ENCODE measurements at regions not wholly inside any gene's neighbourhood (a gene's known extent, or its start where the extent isn't known, plus 50 kb on each side); places are given as distances from the start of the nearest gene placed in this dataset.

DNA sequence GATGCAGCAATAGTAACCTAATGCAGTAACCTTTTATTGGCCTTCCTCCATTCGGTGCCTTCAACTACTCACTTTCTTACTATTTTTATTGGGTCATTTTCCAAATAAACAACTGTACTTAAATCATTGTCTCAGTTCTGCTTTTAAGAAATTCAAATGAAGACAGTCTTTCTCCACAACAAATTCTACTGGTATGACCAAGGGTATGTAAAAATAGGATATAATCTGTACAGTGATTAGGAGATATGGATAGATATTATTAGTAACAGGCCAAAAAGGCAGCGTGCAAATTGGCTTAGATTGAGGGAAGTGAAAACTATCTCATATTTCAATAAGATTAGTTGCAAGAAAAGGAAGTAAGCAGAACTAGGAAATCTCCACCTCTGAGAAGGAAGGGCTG is 177.4 kb upstream of the PPP1R2C start:
- no peak for DNase-seq (ENCODE audit: extremely low read depth, low read depth)
- H3K4me3 ChIP-seq (replicated peaks; ENCODE audit: low read depth, low read length): no peak overlapping the region
- TF ChIP-seq, protein P1, sequence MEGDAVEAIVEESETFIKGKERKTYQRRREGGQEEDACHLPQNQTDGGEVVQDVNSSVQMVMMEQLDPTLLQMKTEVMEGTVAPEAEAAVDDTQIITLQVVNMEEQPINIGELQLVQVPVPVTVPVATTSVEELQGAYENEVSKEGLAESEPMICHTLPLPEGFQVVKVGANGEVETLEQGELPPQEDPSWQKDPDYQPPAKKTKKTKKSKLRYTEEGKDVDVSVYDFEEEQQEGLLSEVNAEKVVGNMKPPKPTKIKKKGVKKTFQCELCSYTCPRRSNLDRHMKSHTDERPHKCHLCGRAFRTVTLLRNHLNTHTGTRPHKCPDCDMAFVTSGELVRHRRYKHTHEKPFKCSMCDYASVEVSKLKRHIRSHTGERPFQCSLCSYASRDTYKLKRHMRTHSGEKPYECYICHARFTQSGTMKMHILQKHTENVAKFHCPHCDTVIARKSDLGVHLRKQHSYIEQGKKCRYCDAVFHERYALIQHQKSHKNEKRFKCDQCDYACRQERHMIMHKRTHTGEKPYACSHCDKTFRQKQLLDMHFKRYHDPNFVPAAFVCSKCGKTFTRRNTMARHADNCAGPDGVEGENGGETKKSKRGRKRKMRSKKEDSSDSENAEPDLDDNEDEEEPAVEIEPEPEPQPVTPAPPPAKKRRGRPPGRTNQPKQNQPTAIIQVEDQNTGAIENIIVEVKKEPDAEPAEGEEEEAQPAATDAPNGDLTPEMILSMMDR (IDR thresholded peaks at IDR 0.05; ENCODE audit: low read depth, low read length, missing control alignments): no peak

GRCh38 chrX:42967681-42968300 is 189.8 kb upstream of the PPP1R2C start:
- TF ChIP-seq, protein P1 (IDR thresholded peaks at IDR 0.05; ENCODE audit: low read depth, low read length, missing control alignments): no peak
- H3K4me3 ChIP-seq (replicated peaks; ENCODE audit: low read depth, low read length): no peak overlapping the region
- DNase-seq (ENCODE audit: extremely low read depth, low read depth): no peak

DNA sequence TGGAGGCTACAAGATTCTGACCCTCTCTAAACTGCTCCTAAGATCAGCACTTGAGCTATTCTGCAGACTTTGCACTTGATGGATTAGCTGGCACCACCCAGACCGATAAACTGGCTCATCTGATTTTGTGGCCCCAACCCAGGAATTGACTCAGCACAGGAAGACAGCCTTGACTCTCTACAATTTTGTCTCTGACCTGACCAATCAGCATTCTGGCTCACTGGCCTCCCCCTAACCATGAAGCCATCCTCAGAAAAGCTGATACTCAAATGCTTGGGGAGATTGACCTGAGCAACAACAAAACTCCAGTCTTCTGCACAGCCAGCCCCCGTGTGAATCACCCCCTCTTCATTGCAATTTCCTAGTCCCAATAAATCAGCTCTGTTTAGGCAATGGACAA is 195.4 kb upstream of the PPP1R2C start:
- no peak for DNase-seq (ENCODE audit: extremely low read depth, low read depth)
- TF ChIP-seq, protein P1 (IDR thresholded peaks at IDR 0.05; ENCODE audit: low read depth, low read length, missing control alignments): no peak

GRCh38 chrX:42975906-42976305 is 197.9 kb upstream of the PPP1R2C start:
- no peak for DNase-seq (ENCODE audit: extremely low read depth, low read depth)
- TF ChIP-seq, protein P1 (IDR thresholded peaks at IDR 0.05; ENCODE audit: low read depth, low read length, missing control alignments): no peak
- H3K4me3 ChIP-seq (replicated peaks; ENCODE audit: low read depth, low read length): no peak overlapping the region

More for the DNA sequence above, 195.4 kb upstream of the PPP1R2C start:
- no peak overlapping the region for H3K4me3 ChIP-seq (replicated peaks; ENCODE audit: low read depth, low read length)

DNA sequence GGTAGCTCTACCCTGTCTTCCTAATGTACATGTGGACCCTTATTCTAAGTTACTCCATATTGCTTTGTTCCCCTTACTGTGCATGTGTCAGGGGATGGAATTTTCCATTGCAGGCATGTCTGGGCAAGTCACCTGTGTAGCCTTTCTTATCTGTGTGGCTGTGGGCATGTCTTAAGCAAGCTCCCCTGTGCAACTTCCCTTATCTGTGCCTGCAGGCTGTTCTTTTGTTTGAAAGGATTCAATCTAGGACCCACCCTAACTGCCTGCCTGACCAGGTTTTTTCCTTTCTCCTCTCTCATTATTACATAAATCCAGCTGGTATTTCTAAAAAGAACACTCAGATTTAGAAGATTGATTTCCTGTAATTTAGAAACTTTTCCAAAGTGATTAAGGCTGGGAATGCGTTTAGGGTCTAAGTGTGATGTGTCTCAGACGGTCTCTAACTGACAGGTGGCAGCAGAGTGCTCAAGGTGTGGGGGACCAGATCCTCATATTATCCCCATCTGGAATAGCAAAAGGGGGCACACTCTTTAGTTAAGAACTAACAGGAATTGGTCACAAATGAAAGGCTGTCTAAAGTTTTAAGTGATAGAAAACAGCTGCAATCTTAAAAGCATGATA is 198.9 kb upstream of the PPP1R2C start:
- TF ChIP-seq, protein P1 (IDR thresholded peaks at IDR 0.05; ENCODE audit: low read depth, low read length, missing control alignments): no peak
- H3K4me3 ChIP-seq (replicated peaks; ENCODE audit: low read depth, low read length): no peak overlapping the region
- DNase-seq (ENCODE audit: extremely low read depth, low read depth): no peak

GRCh38 chrX:42978655-42979379 is 200.9 kb upstream of the PPP1R2C start:
- DNase-seq (ENCODE audit: extremely low read depth, low read depth): no peak
- H3K4me3 ChIP-seq (replicated peaks; ENCODE audit: low read depth, low read length): no peak overlapping the region
- TF ChIP-seq, protein P1 (IDR thresholded peaks at IDR 0.05; ENCODE audit: low read depth, low read length, missing control alignments): no peak

Data from HFF-Myc (cell line).